ENCODE measurements at regions not wholly inside any gene's neighbourhood (a gene's known extent, or its start where the extent isn't known, plus 50 kb on each side); places are given as distances from the start of the nearest gene placed in this dataset.

DNA sequence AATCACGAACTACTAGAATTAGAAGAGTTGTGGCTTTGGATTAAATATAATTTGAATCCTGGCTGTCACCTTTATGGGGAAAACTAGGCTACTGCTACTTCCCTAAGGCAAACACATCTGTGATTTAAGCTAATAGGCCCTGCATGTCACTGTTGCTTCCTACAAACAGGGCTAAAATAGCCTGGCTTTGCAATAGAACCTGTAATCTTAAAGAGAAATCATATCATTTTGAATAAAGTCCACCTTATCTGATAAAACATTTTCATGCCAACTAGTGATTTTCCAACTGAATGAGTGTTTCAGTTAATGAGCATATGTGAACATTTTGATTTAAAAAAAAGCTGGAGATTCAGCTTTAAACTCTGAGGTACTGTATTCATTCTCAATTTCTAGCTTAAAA lies 208.0 kb downstream of the GPR37 start:
- TF ChIP-seq, protein P1, sequence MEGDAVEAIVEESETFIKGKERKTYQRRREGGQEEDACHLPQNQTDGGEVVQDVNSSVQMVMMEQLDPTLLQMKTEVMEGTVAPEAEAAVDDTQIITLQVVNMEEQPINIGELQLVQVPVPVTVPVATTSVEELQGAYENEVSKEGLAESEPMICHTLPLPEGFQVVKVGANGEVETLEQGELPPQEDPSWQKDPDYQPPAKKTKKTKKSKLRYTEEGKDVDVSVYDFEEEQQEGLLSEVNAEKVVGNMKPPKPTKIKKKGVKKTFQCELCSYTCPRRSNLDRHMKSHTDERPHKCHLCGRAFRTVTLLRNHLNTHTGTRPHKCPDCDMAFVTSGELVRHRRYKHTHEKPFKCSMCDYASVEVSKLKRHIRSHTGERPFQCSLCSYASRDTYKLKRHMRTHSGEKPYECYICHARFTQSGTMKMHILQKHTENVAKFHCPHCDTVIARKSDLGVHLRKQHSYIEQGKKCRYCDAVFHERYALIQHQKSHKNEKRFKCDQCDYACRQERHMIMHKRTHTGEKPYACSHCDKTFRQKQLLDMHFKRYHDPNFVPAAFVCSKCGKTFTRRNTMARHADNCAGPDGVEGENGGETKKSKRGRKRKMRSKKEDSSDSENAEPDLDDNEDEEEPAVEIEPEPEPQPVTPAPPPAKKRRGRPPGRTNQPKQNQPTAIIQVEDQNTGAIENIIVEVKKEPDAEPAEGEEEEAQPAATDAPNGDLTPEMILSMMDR (IDR thresholded peaks at IDR 0.05; ENCODE audit: extremely low read depth, missing control alignments): no peak
- no peak for DNase-seq (ENCODE audit: low spot score)

DNA sequence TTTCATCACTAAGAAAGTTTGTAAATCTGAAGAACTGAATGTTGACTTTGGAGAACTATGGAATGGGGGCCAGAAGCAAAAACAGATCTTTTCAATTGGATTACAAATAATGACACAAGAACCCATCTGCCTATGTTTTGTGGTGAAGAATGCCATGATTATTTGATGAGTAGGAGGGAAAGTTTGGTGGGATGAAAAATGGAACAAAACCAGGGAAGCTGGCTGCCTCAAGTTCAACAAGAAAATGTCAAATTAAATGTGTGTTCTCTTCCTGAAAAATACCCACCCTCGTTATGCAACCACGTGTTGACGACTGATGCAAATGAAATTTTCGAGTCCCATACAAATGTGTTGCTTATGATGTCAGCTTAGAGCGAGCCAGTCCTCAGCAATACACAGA lies 208.5 kb downstream of the GPR37 start:
- TF ChIP-seq, protein P1 (IDR thresholded peaks at IDR 0.05; ENCODE audit: extremely low read depth, missing control alignments): no peak
- DNase-seq (ENCODE audit: low spot score): no peak

DNA sequence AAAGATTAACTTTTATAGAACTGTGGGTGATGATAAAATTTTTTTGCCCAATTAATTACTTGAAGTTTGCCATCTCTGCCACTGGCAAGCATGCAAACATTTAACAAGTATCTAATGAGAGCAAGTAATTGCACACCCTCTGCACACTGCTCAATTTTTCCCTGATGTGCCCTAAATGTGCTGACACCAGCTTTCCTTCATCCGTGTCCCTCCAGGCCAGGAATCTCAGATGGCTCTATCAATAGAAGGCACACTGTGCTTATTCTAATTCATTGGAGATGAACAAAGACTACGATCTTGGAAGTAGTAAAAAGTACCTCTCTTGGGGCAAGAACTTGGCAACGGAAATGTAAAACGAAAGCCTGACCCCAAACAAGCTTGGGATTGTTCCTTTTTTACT lies 212.1 kb downstream of the GPR37 start:
- TF ChIP-seq, protein P1 (IDR thresholded peaks at IDR 0.05; ENCODE audit: extremely low read depth, missing control alignments): no peak
- DNase-seq (ENCODE audit: low spot score): no peak

DNA sequence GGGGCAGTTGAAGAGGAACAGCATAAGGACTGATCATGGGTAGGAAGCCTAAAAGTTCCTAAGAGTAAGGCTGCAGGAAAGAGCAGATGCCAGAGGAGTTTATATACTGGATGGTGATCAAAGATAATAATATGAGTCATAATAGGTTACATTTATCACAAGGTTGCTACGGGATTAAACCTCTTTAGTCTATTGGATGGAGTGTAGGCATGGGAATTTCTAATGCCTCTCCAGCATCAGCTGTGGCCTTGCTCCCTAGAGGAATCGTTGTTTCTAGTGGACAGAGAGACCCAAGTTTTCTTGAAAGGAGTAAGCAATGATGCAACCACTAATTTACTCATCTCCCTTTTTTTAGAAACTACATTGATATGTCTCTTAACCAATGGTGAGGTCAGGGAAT lies 213.4 kb downstream of the GPR37 start:
- TF ChIP-seq, protein P1 (IDR thresholded peaks at IDR 0.05; ENCODE audit: extremely low read depth, missing control alignments): no peak
- no peak for DNase-seq (ENCODE audit: low spot score)

DNA sequence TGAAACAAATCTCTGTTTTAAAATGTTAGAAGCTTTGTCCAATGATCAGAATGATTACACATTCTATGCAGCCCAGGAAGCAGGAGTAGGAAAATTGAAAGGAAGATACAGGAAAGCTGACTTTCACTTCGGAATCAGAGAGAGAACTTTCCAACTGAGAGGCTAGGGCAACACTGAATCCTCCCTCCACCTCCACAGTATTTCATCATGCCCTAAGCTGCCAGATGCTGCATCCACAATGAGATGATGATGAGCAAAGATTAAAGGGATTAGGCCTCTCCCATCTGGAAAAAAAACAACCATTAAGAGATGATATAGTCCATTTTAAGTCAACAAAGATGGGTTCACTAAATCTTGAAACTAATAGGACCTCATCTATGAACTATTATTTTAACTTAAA lies 215.6 kb downstream of the GPR37 start:
- no peak for DNase-seq (ENCODE audit: low spot score)
- TF ChIP-seq, protein P1 (IDR thresholded peaks at IDR 0.05; ENCODE audit: extremely low read depth, missing control alignments): no peak

DNA sequence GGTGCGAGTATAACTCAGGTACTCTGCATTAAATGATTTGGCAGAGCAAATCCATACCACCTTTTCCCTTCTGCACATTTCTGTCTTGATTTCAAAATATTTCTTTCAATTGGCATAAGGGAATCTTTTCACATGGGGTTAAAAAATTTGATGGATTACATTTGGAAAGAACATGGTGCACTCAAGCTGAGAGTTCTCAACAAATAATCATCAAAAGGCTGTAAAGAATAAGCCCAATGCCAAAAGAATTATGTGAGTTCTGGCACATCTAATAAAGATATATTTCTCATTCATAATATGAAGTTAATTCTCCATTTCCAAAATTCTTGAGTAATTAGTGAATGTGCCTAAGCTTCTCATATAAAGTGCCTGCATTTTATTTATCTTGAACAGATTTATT lies 223.1 kb downstream of the GPR37 start:
- no peak for DNase-seq (ENCODE audit: low spot score)
- TF ChIP-seq, protein P1 (IDR thresholded peaks at IDR 0.05; ENCODE audit: extremely low read depth, missing control alignments): no peak

DNA sequence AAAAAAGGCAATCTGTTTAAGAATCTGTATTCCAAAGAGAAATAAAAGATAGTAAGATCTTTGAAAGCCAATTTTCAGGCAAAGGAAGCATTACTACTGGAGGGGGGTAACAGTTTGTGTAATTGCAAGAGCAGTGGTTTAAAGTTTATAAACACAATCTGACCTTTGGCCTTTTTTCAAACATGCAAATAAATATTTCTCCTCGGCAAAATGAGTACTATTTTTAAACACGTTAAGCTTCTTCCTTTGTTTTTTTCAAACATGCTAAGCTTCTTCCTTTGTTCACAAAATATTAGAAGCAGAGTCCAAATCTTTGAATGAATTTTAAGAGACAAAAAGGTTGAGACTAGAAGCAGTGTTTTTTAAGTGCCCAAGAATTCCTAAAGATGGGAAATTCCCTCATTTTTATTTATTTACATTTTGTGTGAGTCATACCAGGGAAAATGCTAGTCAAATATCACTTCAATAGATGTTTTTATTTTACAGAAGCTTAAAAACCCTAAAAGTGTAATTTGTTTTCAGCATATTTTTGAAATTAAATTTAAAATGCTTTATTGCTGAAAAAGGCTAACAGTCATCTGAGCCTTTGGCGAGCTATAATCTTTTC lies 229.3 kb downstream of the GPR37 start:
- no peak for DNase-seq (ENCODE audit: low spot score)

More for the DNA sequence above, 229.3 kb downstream of the GPR37 start:
- TF ChIP-seq, protein P1 (IDR thresholded peaks at IDR 0.05; ENCODE audit: extremely low read depth, missing control alignments): no peak
